ENCODE measurements at regions not wholly inside any gene's neighbourhood (a gene's known extent, or its start where the extent isn't known, plus 50 kb on each side); places are given as distances from the start of the nearest gene placed in this dataset.

GRCh38 chr2:136342138-136342537, 224.2 kb upstream of the CXCR4 start:
- TF ChIP-seq CTCF (IDR thresholded peaks at IDR 0.05): no peak
- TF ChIP-seq POLR2A (IDR thresholded peaks at IDR 0.05): no peak
- TF ChIP-seq POLR2AphosphoS5 (IDR thresholded peaks at IDR 0.05): no peak

All from breast epithelium (tissue), 3 donors.